ENCODE measurements at regions not wholly inside any gene's neighbourhood (a gene's known extent, or its start where the extent isn't known, plus 50 kb on each side); places are given as distances from the start of the nearest gene placed in this dataset.

- TF ChIP-seq CTCF (conservative IDR thresholded peaks at IDR 0.05; ENCODE audit: low read length) (no peak), EZH2phosphoT487 (IDR thresholded peaks at IDR 0.05; ENCODE audit: borderline replicate concordance) (no peak)
- no peak overlapping the region for H3K9ac ChIP-seq (ENCODE audit: low read depth, low read length, poor library complexity, severe bottlenecking)
- H2AFZ ChIP-seq (ENCODE audit: low read length): no peak overlapping the region
- H3K9me2 ChIP-seq (replicated peaks; ENCODE audit: low read depth, low read length): no peaks in the 10 kb centered on the region
- no peaks in the 10 kb centered on the region for H3K4me1 ChIP-seq (ENCODE audit: insufficient read depth, low read length, poor library complexity, severe bottlenecking)
- H4K20me1 ChIP-seq (ENCODE audit: insufficient read depth, low read length, poor library complexity, severe bottlenecking): no peaks in the 10 kb centered on the region
- H3K36me3 ChIP-seq (ENCODE audit: insufficient read depth, low read length): no peaks in the 10 kb centered on the region
- H3K9me3 ChIP-seq (ENCODE audit: insufficient read depth, low read depth, low read length): peaks cover 7% of the 10 kb centered on the region; the same call in 1 of the 2 replicates
- no peaks in the 10 kb centered on the region for H3F3A ChIP-seq (ENCODE audit: low read depth)
- no peak overlapping the region for H3K4me2 ChIP-seq (ENCODE audit: low read depth, low read length, poor library complexity, severe bottlenecking)
- no peaks in the 10 kb centered on the region for H3K79me2 ChIP-seq (ENCODE audit: insufficient read depth, low read length)
- H3K4me3 ChIP-seq (ENCODE audit: low read length, poor library complexity, severe bottlenecking): no peak overlapping the region
- H3K27me3 ChIP-seq (ENCODE audit: insufficient read depth, low read length, poor library complexity, severe bottlenecking): no peaks in the 10 kb centered on the region
Observed at GRCh38 chr10:123402656-123403055, 248.5 kb downstream of the BUB3 start.

- TF ChIP-seq EZH2phosphoT487 (IDR thresholded peaks at IDR 0.05; ENCODE audit: borderline replicate concordance): no peak
- TF ChIP-seq CTCF (conservative IDR thresholded peaks at IDR 0.05; ENCODE audit: low read length): no peak
- Histone ChIP-seq H3K9ac (ENCODE audit: low read depth, low read length, poor library complexity, severe bottlenecking) (no peak overlapping the region), H3K27me3 (ENCODE audit: insufficient read depth, low read length, poor library complexity, severe bottlenecking) (no peaks in the 10 kb centered on the region)
Observed at GRCh38 chr10:123404357-123404756, 250.2 kb downstream of the BUB3 start.

GRCh38 chr10:123408660-123409059, 254.5 kb downstream of the BUB3 start:
- no peak for TF ChIP-seq EZH2phosphoT487 (IDR thresholded peaks at IDR 0.05; ENCODE audit: borderline replicate concordance)
- no peak for TF ChIP-seq CTCF (conservative IDR thresholded peaks at IDR 0.05; ENCODE audit: low read length)
- H3K27me3 ChIP-seq (ENCODE audit: insufficient read depth, low read length, poor library complexity, severe bottlenecking): no peaks in the 10 kb centered on the region
- H3F3A ChIP-seq (ENCODE audit: low read depth): no peaks in the 10 kb centered on the region
- H3K36me3 ChIP-seq (ENCODE audit: insufficient read depth, low read length): no peaks in the 10 kb centered on the region
- H3K4me1 ChIP-seq (ENCODE audit: insufficient read depth, low read length, poor library complexity, severe bottlenecking): no peaks in the 10 kb centered on the region
- H3K4me3 ChIP-seq (ENCODE audit: low read length, poor library complexity, severe bottlenecking): no peak overlapping the region
- no peaks in the 10 kb centered on the region for H3K79me2 ChIP-seq (ENCODE audit: insufficient read depth, low read length)
- no peak overlapping the region for H3K9ac ChIP-seq (ENCODE audit: low read depth, low read length, poor library complexity, severe bottlenecking)
- H3K9me3 ChIP-seq (ENCODE audit: insufficient read depth, low read depth, low read length): no peaks in the 10 kb centered on the region; the same call in 1 of the 2 replicates
- H2AFZ ChIP-seq (ENCODE audit: low read length): no peak overlapping the region
- H3K4me2 ChIP-seq (ENCODE audit: low read depth, low read length, poor library complexity, severe bottlenecking): no peak overlapping the region
- no peaks in the 10 kb centered on the region for H4K20me1 ChIP-seq (ENCODE audit: insufficient read depth, low read length, poor library complexity, severe bottlenecking)
- H3K9me2 ChIP-seq (replicated peaks; ENCODE audit: low read depth, low read length): no peaks in the 10 kb centered on the region

More at GRCh38 chr10:123404357-123404756, 250.2 kb downstream of the BUB3 start:
- Histone ChIP-seq H3K79me2 (ENCODE audit: insufficient read depth, low read length) (no peaks in the 10 kb centered on the region), H3K4me1 (ENCODE audit: insufficient read depth, low read length, poor library complexity, severe bottlenecking) (no peaks in the 10 kb centered on the region), H3K36me3 (ENCODE audit: insufficient read depth, low read length) (no peaks in the 10 kb centered on the region), H3K9me3 (ENCODE audit: insufficient read depth, low read depth, low read length) (peaks cover 7% of the 10 kb centered on the region; the same call in 1 of the 2 replicates), H3K9me2 (replicated peaks; ENCODE audit: low read depth, low read length) (no peaks in the 10 kb centered on the region), H3K4me3 (ENCODE audit: low read length, poor library complexity, severe bottlenecking) (no peak overlapping the region), H3F3A (ENCODE audit: low read depth) (no peaks in the 10 kb centered on the region), H4K20me1 (ENCODE audit: insufficient read depth, low read length, poor library complexity, severe bottlenecking) (no peaks in the 10 kb centered on the region), H2AFZ (ENCODE audit: low read length) (no peak overlapping the region), H3K4me2 (ENCODE audit: low read depth, low read length, poor library complexity, severe bottlenecking) (no peak overlapping the region)
